ENCODE measurements at regions not wholly inside any gene's neighbourhood (a gene's known extent, or its start where the extent isn't known, plus 50 kb on each side); places are given as distances from the start of the nearest gene placed in this dataset.

- peaks cover 15% of the 10 kb centered on the region for H3K4me1 Mint-ChIP-seq
- H3K9me3 Mint-ChIP-seq, result peaks cover 5% of the 10 kb centered on the region
- no peaks in the 10 kb centered on the region for H3K36me3 Mint-ChIP-seq (ENCODE audit: low read depth)
- no peaks in the 10 kb centered on the region for H3K27me3 Mint-ChIP-seq (ENCODE audit: low read depth)
- no peak overlapping the region for H3K4me3 Mint-ChIP-seq
- no peak overlapping the region for H3K27ac Mint-ChIP-seq (ENCODE audit: unreplicated experiment)
- DNase-seq (ENCODE audit: low read depth, low spot score), result no peak
- TF ChIP-seq CTCF (conservative IDR thresholded peaks at IDR 0.05), result no peak
Observed at GRCh38 chr14:84435820-84436324, 1094.1 kb upstream of the FLRT2 start.

GRCh38 chr14:84436528-84436927 lies 1093.4 kb upstream of the FLRT2 start:
- peaks cover 15% of the 10 kb centered on the region for H3K4me1 Mint-ChIP-seq
- peaks cover 5% of the 10 kb centered on the region for H3K9me3 Mint-ChIP-seq
- no peak overlapping the region for H3K4me3 Mint-ChIP-seq
- TF ChIP-seq CTCF (conservative IDR thresholded peaks at IDR 0.05), result no peak
- no peak for DNase-seq (ENCODE audit: low read depth, low spot score)
- no peaks in the 10 kb centered on the region for H3K36me3 Mint-ChIP-seq (ENCODE audit: low read depth)
- H3K27ac Mint-ChIP-seq (ENCODE audit: unreplicated experiment), result no peak overlapping the region
- H3K27me3 Mint-ChIP-seq (ENCODE audit: low read depth), result no peaks in the 10 kb centered on the region

GRCh38 chr14:84442521-84442920 lies 1087.4 kb upstream of the FLRT2 start:
- Mint-ChIP-seq H3K36me3 (ENCODE audit: low read depth) (no peaks in the 10 kb centered on the region), H3K4me3 (no peak overlapping the region), H3K27me3 (ENCODE audit: low read depth) (no peaks in the 10 kb centered on the region), H3K9me3 (peaks cover 5% of the 10 kb centered on the region), H3K27ac (ENCODE audit: unreplicated experiment) (no peak overlapping the region), H3K4me1 (peaks cover 8% of the 10 kb centered on the region)
- no peak for TF ChIP-seq CTCF (conservative IDR thresholded peaks at IDR 0.05)
- DNase-seq (ENCODE audit: low read depth, low spot score), result no peak

- H3K4me1 Mint-ChIP-seq, result peaks cover 8% of the 10 kb centered on the region
- H3K27me3 Mint-ChIP-seq (ENCODE audit: low read depth), result no peaks in the 10 kb centered on the region
- H3K9me3 Mint-ChIP-seq, result no peaks in the 10 kb centered on the region
- no peak for DNase-seq (ENCODE audit: low read depth, low spot score)
- no peaks in the 10 kb centered on the region for H3K36me3 Mint-ChIP-seq (ENCODE audit: low read depth)
- H3K27ac Mint-ChIP-seq (ENCODE audit: unreplicated experiment), result no peak overlapping the region
- no peak overlapping the region for H3K4me3 Mint-ChIP-seq
- TF ChIP-seq CTCF (conservative IDR thresholded peaks at IDR 0.05), result no peak
Observed at GRCh38 chr14:84445486-84445885, 1084.5 kb upstream of the FLRT2 start.

- H3K9me3 Mint-ChIP-seq, result no peaks in the 10 kb centered on the region
- no peak for TF ChIP-seq CTCF (conservative IDR thresholded peaks at IDR 0.05)
- DNase-seq (ENCODE audit: low read depth, low spot score), result no peak
- no peaks in the 10 kb centered on the region for H3K27me3 Mint-ChIP-seq (ENCODE audit: low read depth)
- no peak overlapping the region for H3K4me3 Mint-ChIP-seq
- H3K27ac Mint-ChIP-seq (ENCODE audit: unreplicated experiment), result no peak overlapping the region
- peaks cover 8% of the 10 kb centered on the region for H3K4me1 Mint-ChIP-seq
- no peaks in the 10 kb centered on the region for H3K36me3 Mint-ChIP-seq (ENCODE audit: low read depth)
Observed at GRCh38 chr14:84446250-84446649, 1083.7 kb upstream of the FLRT2 start.
